Gastroesophageal sphincter (tissue), 4 donors: ENCODE measurements at regions not wholly inside any gene's neighbourhood (a gene's known extent, or its start where the extent isn't known, plus 50 kb on each side); places are given as distances from the start of the nearest gene placed in this dataset.

Experiments used
- ATAC-seq: fragments of 150-250 bp; one replicate; pipeline ENCODE4 v1.9.1; 2016; ENCODE audit warnings: mild to moderate bottlenecking, moderate library complexity
- H3K27ac ChIP-seq, 4 donors: fragments of 200-600 bp; sonication (generic) in 3 of 4; 1 replicate in 3 of 4; 2 replicates in 1 of 4; pipeline ENCODE4 v1.5.1; 2016 to 2019
- H3K27me3 ChIP-seq: fragments of 200-600 bp; sonication (generic); one replicate; pipeline ENCODE4 v1.5.1; 2019
- H3K36me3 ChIP-seq, 2 donors: fragments of 200-600 bp; sonication (generic); one replicate each; pipeline ENCODE4 v1.5.1; 2019; ENCODE audit warnings: control low read depth in 1 of 2
- H3K4me1 ChIP-seq, 3 donors: fragments of 200-600 bp; sonication (generic); 1 replicate in 2 of 3; 2 replicates in 1 of 3; pipeline ENCODE4 v1.5.1; 2016 to 2019; ENCODE audit warnings: control low read depth in 2 of 3
- H3K4me3 ChIP-seq, 2 donors: fragments of 200-600 bp; sonication (generic); one replicate each; pipeline ENCODE4 v1.5.1; 2019; ENCODE audit warnings: mild to moderate bottlenecking in 1 of 2, moderate library complexity in 1 of 2
- H3K9me3 ChIP-seq, 3 donors: fragments of 200-600 bp; sonication (generic); one replicate each; pipeline ENCODE4 v1.5.1; 2017 to 2019; ENCODE audit warnings: control low read depth in 2 of 3
- CTCF ChIP-seq, 4 experiments: fragments of 200-600 bp in 2 of 4; fragments of 450-650 bp in 2 of 4; sonication (generic) in 1 of 4; IDR thresholded peaks; one replicate each; pipeline ENCODE4 v1.5.1; 2017 to 2019; ENCODE audit warnings: antibody characterized with exemption in 4 of 4, mild to moderate bottlenecking in 2 of 4, moderate library complexity in 2 of 4
- EP300 ChIP-seq: sonication (generic); formaldehyde crosslinking; IDR thresholded peaks from one replicate; pipeline ENCODE4 v1.6.1; 2017; ENCODE audit warnings: antibody characterized with exemption, mild to moderate bottlenecking
- POLR2A ChIP-seq, 2 donors: fragments of 450-650 bp; IDR thresholded peaks; one replicate each; pipeline ENCODE4 v1.6.1; 2017; ENCODE audit warnings: antibody characterized with exemption in 2 of 2, mild to moderate bottlenecking in 2 of 2, moderate library complexity in 1 of 2
- POLR2AphosphoS5 ChIP-seq: sonication (generic); formaldehyde crosslinking; IDR thresholded peaks from one replicate; pipeline ENCODE4 v1.6.1; 2017; ENCODE audit warnings: antibody characterized with exemption
- WGBS, 2 donors: methylation state at CpG; one replicate each; pipeline ENCODE4 v1.1.5; 2018; ENCODE audit warnings: low coverage in 1 of 2; 5-methylcytosine and 5-hydroxymethylcytosine counted together

- Histone ChIP-seq H3K27me3 (no peaks in the 10 kb centered on the region), H3K36me3 (no peaks in the 10 kb centered on the region), H3K9me3 (no peaks in the 10 kb centered on the region), H3K27ac (no peak overlapping the region), H3K4me1 (no peaks in the 10 kb centered on the region), H3K4me3 (no peak overlapping the region)
- no peak for ATAC-seq
- WGBS, 2 donors = 62 to 70% methylated on average over 2 of the region's 2 CpGs
- TF ChIP-seq POLR2A (IDR thresholded peaks at IDR 0.05) = no peak
- TF ChIP-seq CTCF (IDR thresholded peaks at IDR 0.05) = no peak
- TF ChIP-seq POLR2AphosphoS5 = no peak
- TF ChIP-seq EP300 = no peak
Observed at GRCh38 chr5:61702784-61703183, 370.7 kb downstream of the ZSWIM6 start.

GRCh38 chr5:61704289-61704688, 372.2 kb downstream of the ZSWIM6 start:
- Histone ChIP-seq H3K4me1 (no peaks in the 10 kb centered on the region), H3K4me3 (no peak overlapping the region), H3K27ac (no peak overlapping the region), H3K27me3 (no peaks in the 10 kb centered on the region), H3K9me3 (no peaks in the 10 kb centered on the region), H3K36me3 (no peaks in the 10 kb centered on the region)
- TF ChIP-seq POLR2A (IDR thresholded peaks at IDR 0.05) (no peak), EP300 (no peak), POLR2AphosphoS5 (no peak), CTCF (IDR thresholded peaks at IDR 0.05) (no peak)
- ATAC-seq = no peak
- WGBS, 2 donors = 40% methylated on average over 1 of the region's 3 CpGs; no CpG with 5 or more reads in 1 of the 2 donors

GRCh38 chr5:61706751-61707150, 374.7 kb downstream of the ZSWIM6 start:
- 67 to 100% methylated on average over 1 of the region's 2 CpGs for WGBS, 2 donors
- Histone ChIP-seq H3K9me3 (peaks cover 0 to 5% (median 0%) of the 10 kb centered on the region in 3 donors), H3K4me1 (no peaks in the 10 kb centered on the region), H3K36me3 (no peaks in the 10 kb centered on the region), H3K27ac (no peak overlapping the region), H3K27me3 (no peaks in the 10 kb centered on the region), H3K4me3 (no peak overlapping the region)
- no peak for TF ChIP-seq POLR2AphosphoS5
- TF ChIP-seq CTCF (IDR thresholded peaks at IDR 0.05) = no peak
- ATAC-seq = no peak

GRCh38 chr5:61719124-61719523, 387.1 kb downstream of the ZSWIM6 start:
- no peaks in the 10 kb centered on the region for H3K4me1 ChIP-seq
- ATAC-seq = no peak
- WGBS, 2 donors = 60 to 88% methylated on average over 1 of the region's 1 CpG
- no peaks in the 10 kb centered on the region for H3K27me3 ChIP-seq
- no peak overlapping the region for H3K27ac ChIP-seq
- no peaks in the 10 kb centered on the region for H3K36me3 ChIP-seq
- no peak overlapping the region for H3K4me3 ChIP-seq
- TF ChIP-seq POLR2AphosphoS5 = no peak
- TF ChIP-seq POLR2A (IDR thresholded peaks at IDR 0.05) = no peak
- no peak for TF ChIP-seq EP300
- TF ChIP-seq CTCF (IDR thresholded peaks at IDR 0.05) = no peak
- H3K9me3 ChIP-seq = peaks cover 0 to 8% (median 0%) of the 10 kb centered on the region in 3 donors

- WGBS, 2 donors = 94% methylated on average over 1 of the region's 1 CpG; no CpG with 5 or more reads in 1 of the 2 donors
- Histone ChIP-seq H3K27ac (no peak overlapping the region), H3K36me3 (no peaks in the 10 kb centered on the region), H3K4me3 (no peak overlapping the region), H3K27me3 (no peaks in the 10 kb centered on the region), H3K9me3 (peaks cover 0 to 8% (median 0%) of the 10 kb centered on the region in 3 donors), H3K4me1 (no peaks in the 10 kb centered on the region)
- ATAC-seq = no peak
- TF ChIP-seq POLR2A (IDR thresholded peaks at IDR 0.05) (no peak), CTCF (IDR thresholded peaks at IDR 0.05) (no peak), EP300 (no peak)
Observed at GRCh38 chr5:61720829-61721228, 388.8 kb downstream of the ZSWIM6 start.
